ENCODE measurements at regions not wholly inside any gene's neighbourhood (a gene's known extent, or its start where the extent isn't known, plus 50 kb on each side); places are given as distances from the start of the nearest gene placed in this dataset.

DNA sequence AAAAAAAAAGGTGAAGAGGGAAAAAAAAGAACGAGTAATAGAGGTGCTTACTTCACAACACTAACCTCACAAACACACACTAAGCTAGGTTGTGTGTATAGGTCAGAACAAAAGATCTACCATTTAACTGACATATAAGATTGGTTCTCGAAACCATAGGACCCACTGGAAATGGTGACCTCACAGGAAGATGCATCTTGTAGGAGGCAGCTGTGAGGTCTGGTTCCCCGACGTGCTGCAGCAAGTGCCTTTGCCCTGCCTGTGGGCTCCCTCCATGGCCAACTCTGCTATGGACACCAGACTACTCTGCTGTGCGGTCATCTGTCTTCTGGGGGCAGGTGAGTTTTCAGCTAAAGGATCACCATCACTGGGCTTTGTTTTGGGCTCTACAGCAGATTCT lies 133.8 kb upstream of the PRSS1 start (continued):
- TF ChIP-seq GPN1 (CRISPR knock-in tag; IDR thresholded peaks at IDR 0.05; ENCODE audit: borderline replicate concordance) (no peak), HNRNPL (IDR thresholded peaks at IDR 0.05; ENCODE audit: low read depth, low read length) (no peak), ATF6 (CRISPR knock-in tag; conservative IDR thresholded peaks at IDR 0.05) (no peak), CREBL2 (CRISPR knock-in tag; IDR thresholded peaks at IDR 0.05; ENCODE audit: borderline replicate concordance) (no peak), ATRX (CRISPR knock-in tag; IDR thresholded peaks at IDR 0.05; ENCODE audit: borderline replicate concordance) (no peak)

- CTCF ChIA-PET (ENCODE audit: low intra/inter-chr PET ratio, low total read pairs), result no interaction called here
- no peaks in the 10 kb centered on the region for H3K4me1 ChIP-seq (ENCODE audit: insufficient read depth, low read length)
- 57% methylated on average over 2 of the region's 2 CpGs for WGBS (ENCODE audit: low lambda C conversion rate)
Observed at GRCh38 chr7:142614116-142614515, 135.2 kb upstream of the PRSS1 start.

More at GRCh38 chr7:142614116-142614515, 135.2 kb upstream of the PRSS1 start:
- FAIRE-seq, result no peak
- no peak for TF ChIP-seq ZNF350 (CRISPR knock-in tag; IDR thresholded peaks at IDR 0.05; ENCODE audit: borderline replicate concordance, low read depth)
- TF ChIP-seq, protein P1, sequence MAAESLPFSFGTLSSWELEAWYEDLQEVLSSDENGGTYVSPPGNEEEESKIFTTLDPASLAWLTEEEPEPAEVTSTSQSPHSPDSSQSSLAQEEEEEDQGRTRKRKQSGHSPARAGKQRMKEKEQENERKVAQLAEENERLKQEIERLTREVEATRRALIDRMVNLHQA (CRISPR knock-in tag; IDR thresholded peaks at IDR 0.05), result no peak
- TF ChIP-seq, protein P2, sequence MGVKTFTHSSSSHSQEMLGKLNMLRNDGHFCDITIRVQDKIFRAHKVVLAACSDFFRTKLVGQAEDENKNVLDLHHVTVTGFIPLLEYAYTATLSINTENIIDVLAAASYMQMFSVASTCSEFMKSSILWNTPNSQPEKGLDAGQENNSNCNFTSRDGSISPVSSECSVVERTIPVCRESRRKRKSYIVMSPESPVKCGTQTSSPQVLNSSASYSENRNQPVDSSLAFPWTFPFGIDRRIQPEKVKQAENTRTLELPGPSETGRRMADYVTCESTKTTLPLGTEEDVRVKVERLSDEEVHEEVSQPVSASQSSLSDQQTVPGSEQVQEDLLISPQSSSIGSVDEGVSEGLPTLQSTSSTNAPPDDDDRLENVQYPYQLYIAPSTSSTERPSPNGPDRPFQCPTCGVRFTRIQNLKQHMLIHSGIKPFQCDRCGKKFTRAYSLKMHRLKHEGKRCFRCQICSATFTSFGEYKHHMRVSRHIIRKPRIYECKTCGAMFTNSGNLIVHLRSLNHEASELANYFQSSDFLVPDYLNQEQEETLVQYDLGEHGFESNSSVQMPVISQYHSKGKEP (CRISPR knock-in tag; IDR thresholded peaks at IDR 0.05), result no peak
- TF ChIP-seq ZFP90 (CRISPR knock-in tag; IDR thresholded peaks at IDR 0.05; ENCODE audit: borderline replicate concordance), result no peak
- TF ChIP-seq CERS6 (CRISPR knock-in tag; IDR thresholded peaks at IDR 0.05), result no peak
- no peak for TF ChIP-seq HCFC1 (IDR thresholded peaks at IDR 0.05; ENCODE audit: low read depth, low read length)
- no peak overlapping the region for H2AFZ ChIP-seq (ENCODE audit: low read length)
- H3K79me2 ChIP-seq (ENCODE audit: insufficient read depth, low read length), result no peaks in the 10 kb centered on the region
- no peaks in the 10 kb centered on the region for H3K36me3 ChIP-seq (replicated peaks in 1 of 2; ENCODE audit: control insufficient read depth in 1 of 2, insufficient read depth in 2 of 2, low read length in 2 of 2)
- no peaks in the 10 kb centered on the region for H4K20me1 ChIP-seq (ENCODE audit: insufficient read depth, low read length)
- no peak overlapping the region for H3K4me3 ChIP-seq (replicated peaks in 1 of 3; ENCODE audit: insufficient read depth in 1 of 3, low read depth in 2 of 3, low read length in 3 of 3)
- POLR2A ChIA-PET, result no interaction called here
- H3K27ac ChIP-seq (ENCODE audit: extremely low read length, insufficient read depth, low read length), result no peak overlapping the region
- no peak for ATAC-seq
- H3K4me2 ChIP-seq (ENCODE audit: low read depth, low read length), result no peak overlapping the region
- in situ Hi-C loops (cut with HindIII; ENCODE audit: extremely low pct_ligation_motif_present, low pct_unique_long_range_greater_than_20kb) (no loop called here), intact Hi-C loops (cut with micrococcal nuclease; ENCODE audit: unreplicated experiment) (no loop called here)
- H3K9ac ChIP-seq (ENCODE audit: insufficient read depth, low read depth, low read length), result no peak overlapping the region
- peaks cover 2 to 3% of the 10 kb centered on the region in 2 experiments; a peak in 2 of 5 replicates for H3K27me3 ChIP-seq (ENCODE audit: control insufficient read depth in 1 of 2, insufficient read depth in 2 of 2, low read length in 2 of 2)
- no TSS peak for BruUV-seq (replicated peaks)
- DNase-seq (ENCODE audit: low spot score), result no peak
- H3K9me3 ChIP-seq (ENCODE audit: low read length), result no peaks in the 10 kb centered on the region
